HEK293T (cell line): ENCODE measurements at regions not wholly inside any gene's neighbourhood (a gene's known extent, or its start where the extent isn't known, plus 50 kb on each side); places are given as distances from the start of the nearest gene placed in this dataset.
A peak's percentile ranks its signal among the peaks of the same experiment; 100 is the strongest.

Experiments
- CTCF ChIA-PET: fragments of 350-600 bp; formaldehyde crosslinking; extraction: SDS; loops from one replicate; lab custom pipeline; 2021; ENCODE audit warnings: antibody characterized with exemption, inconsistent platforms; lab: Yijun Ruan, JAX
- POLR2A ChIA-PET: fragments of 350-600 bp; formaldehyde crosslinking; extraction: SDS; loops from one replicate; lab custom pipeline; 2020; ENCODE audit warnings: antibody characterized with exemption, inconsistent platforms; lab: Yijun Ruan, JAX
- DNase-seq: peaks from one replicate; pipeline ENCODE4 v3.0.0; 2012; ENCODE audit warnings: mixed read lengths; ENCODE audit errors: extremely low spot score
- ARNT ChIP-seq: fragments of 450-650 bp; IDR thresholded peaks from 2 replicates; pipeline ENCODE4 v1.6.1; 2017; ENCODE audit warnings: mild to moderate bottlenecking
- BHLHE40 ChIP-seq: fragments of 450-650 bp; IDR thresholded peaks from 2 replicates; pipeline ENCODE4 v1.6.1; 2016; ENCODE audit warnings: mild to moderate bottlenecking, moderate library complexity, borderline replicate concordance
- CTBP1 ChIP-seq: fragments of 450-650 bp; IDR thresholded peaks from 2 replicates; pipeline ENCODE4 v1.6.1; 2016; ENCODE audit warnings: borderline replicate concordance
- ELF4 ChIP-seq: fragments of 450-650 bp; IDR thresholded peaks from 2 replicates; pipeline ENCODE4 v1.6.1; 2017; ENCODE audit warnings: antibody characterized with exemption
- FOXA1 ChIP-seq: fragments of 450-650 bp; IDR thresholded peaks from 2 replicates; pipeline ENCODE4 v1.6.1; 2016; ENCODE audit warnings: mild to moderate bottlenecking
- FOXK2 ChIP-seq: fragments of 450-650 bp; IDR thresholded peaks from 2 replicates; pipeline ENCODE4 v1.6.1; 2016; ENCODE audit warnings: mild to moderate bottlenecking
- FOXM1 ChIP-seq: fragments of 450-650 bp; IDR thresholded peaks from 2 replicates; pipeline ENCODE4 v1.6.1; 2017; ENCODE audit warnings: mild to moderate bottlenecking, borderline replicate concordance
- HDGF ChIP-seq: fragments of 450-650 bp; IDR thresholded peaks from 2 replicates; pipeline ENCODE4 v1.6.1; 2017; ENCODE audit warnings: antibody characterized with exemption, borderline replicate concordance
- L3MBTL2 ChIP-seq: fragments of 450-650 bp; conservative IDR thresholded peaks from 2 replicates; pipeline ENCODE4 v1.6.1; 2016; ENCODE audit warnings: mild to moderate bottlenecking
- LEF1 ChIP-seq: fragments of 450-650 bp; IDR thresholded peaks from 2 replicates; pipeline ENCODE4 v1.6.1; 2017; ENCODE audit warnings: mild to moderate bottlenecking, borderline replicate concordance
- NFRKB ChIP-seq: fragments of 450-650 bp; IDR thresholded peaks from 2 replicates; pipeline ENCODE4 v1.6.1; 2016; ENCODE audit warnings: mild to moderate bottlenecking, moderate library complexity
- PKNOX1 ChIP-seq: fragments of 450-650 bp; IDR thresholded peaks from 2 replicates; pipeline ENCODE4 v1.6.1; 2016
- SP1 ChIP-seq: fragments of 450-650 bp; IDR thresholded peaks from 2 replicates; pipeline ENCODE4 v1.6.1; 2017
- SUZ12 ChIP-seq: fragments of 450-650 bp; IDR thresholded peaks from 2 replicates; pipeline ENCODE4 v1.6.1; 2016; ENCODE audit warnings: mild to moderate bottlenecking
- TARDBP ChIP-seq: fragments of 450-650 bp; IDR thresholded peaks from 2 replicates; pipeline ENCODE4 v1.6.1; 2016
- ZNF384 ChIP-seq: fragments of 450-650 bp; IDR thresholded peaks from 2 replicates; pipeline ENCODE4 v1.6.1; 2016

- ChIA-PET CTCF (interaction anchor here (0.7 kb wide), 1 partner anchor 22 kb away, joined by 3 read pairs; no protein-coding TSS in a partner anchor), POLR2A (no interaction called here)
- peak; percentile 29 for DNase-seq
- TF ChIP-seq SUZ12 (no peak), CTBP1 (peak; percentile 68; the same call in 1 of the 2 replicates), PKNOX1 (peak; percentile 74), TARDBP (no peak)
These were observed 925.7 kb downstream of the EPHA3 start for GRCh38 chr3:90032980-90033641.

DNA sequence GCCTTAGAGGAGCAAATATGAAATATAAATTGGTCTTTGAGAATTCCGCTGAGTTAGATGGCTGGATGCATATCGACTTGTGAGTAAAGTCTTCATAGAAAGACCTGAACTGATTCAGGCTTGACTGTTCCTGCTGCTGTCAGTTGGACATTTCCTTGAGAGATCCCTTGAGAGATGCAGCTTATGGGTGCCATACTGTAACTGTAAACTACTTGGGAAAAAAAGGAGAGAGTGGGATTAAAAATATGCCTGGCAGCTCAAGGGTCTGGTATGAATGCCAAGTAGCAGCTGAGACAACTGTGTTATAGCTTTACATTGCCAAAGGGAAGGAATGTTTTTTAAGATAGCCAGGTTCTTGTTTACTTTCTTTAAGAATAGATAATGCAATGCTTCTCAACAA is 926.6 kb downstream of the EPHA3 start:
- no peak for DNase-seq
- POLR2A ChIA-PET, result no interaction called here
- CTCF ChIA-PET, result interaction anchor here (0.7 kb wide), 1 partner anchor 23 kb away, joined by 3 read pairs; no protein-coding TSS in a partner anchor
- TF ChIP-seq SP1 (no peak), FOXK2 (no peak), FOXM1 (no peak), BHLHE40 (no peak), LEF1 (no peak), HDGF (no peak)

DNA sequence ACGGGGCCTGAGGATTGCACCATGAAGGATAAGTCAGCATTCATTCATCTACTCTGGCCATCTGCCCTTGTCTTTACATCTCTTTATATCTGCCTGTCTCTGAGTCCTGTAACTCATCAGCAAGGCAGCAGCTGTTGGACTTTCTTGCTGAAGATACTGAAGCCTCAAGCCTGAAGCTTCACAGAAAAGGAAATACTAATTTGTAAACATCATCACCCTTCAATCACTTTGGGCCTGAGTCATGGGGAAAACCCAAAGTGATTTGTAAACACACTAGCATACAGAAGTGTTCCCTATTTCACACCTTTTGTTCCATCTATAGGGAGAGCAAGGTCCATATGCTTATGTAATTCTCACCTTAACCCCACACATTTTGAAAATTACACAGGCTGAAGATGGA is 928.2 kb downstream of the EPHA3 start:
- no peak for DNase-seq
- POLR2A ChIA-PET, result no interaction called here
- no peak for TF ChIP-seq LEF1
- TF ChIP-seq ELF4, result no peak
- TF ChIP-seq HDGF, result no peak
- TF ChIP-seq ZNF384, result no peak
- no peak for TF ChIP-seq PKNOX1
- TF ChIP-seq CTBP1, result no peak
- TF ChIP-seq FOXA1, result no peak
- TF ChIP-seq FOXM1, result no peak
- no peak for TF ChIP-seq ARNT
- no peak for TF ChIP-seq FOXK2
- TF ChIP-seq SP1, result no peak
- TF ChIP-seq L3MBTL2, result no peak
- CTCF ChIA-PET, result no interaction called here

DNA sequence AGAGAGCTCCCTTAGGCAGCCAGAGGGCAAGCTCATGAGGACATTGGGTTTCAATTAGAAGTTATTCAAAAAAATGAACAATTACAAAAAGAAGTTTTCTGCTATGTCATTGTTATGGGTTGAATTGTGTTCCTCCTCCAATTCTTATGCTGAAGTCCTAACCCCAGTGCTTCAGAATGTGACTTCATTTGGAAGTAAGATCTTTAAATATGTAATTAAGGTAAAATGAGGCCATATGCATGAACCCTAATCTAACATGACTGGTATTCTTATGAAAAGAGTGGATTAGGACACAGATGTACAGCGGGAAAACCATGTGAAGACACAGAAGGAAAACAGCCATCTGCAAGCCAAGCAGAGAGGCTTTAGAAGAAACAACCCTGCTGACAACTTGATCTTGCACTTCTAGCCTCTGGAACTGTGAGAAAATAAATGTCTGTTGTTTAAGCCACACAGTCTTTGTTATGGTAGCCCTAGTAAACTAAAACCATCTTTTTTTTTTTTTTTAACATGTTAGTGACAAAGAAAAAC is 929.6 kb downstream of the EPHA3 start:
- no peak for DNase-seq
- CTCF ChIA-PET, result no interaction called here
- no peak for TF ChIP-seq TARDBP
- TF ChIP-seq FOXM1, result no peak
- TF ChIP-seq BHLHE40, result no peak
- no peak for TF ChIP-seq CTBP1
- no peak for TF ChIP-seq SUZ12
- TF ChIP-seq ARNT, result no peak
- TF ChIP-seq ZNF384, result no peak
- TF ChIP-seq ELF4, result no peak
- no peak for TF ChIP-seq NFRKB
- TF ChIP-seq FOXA1, result no peak
- POLR2A ChIA-PET, result no interaction called here

- TF ChIP-seq L3MBTL2 (no peak), PKNOX1 (no peak), NFRKB (no peak), TARDBP (no peak), SUZ12 (no peak), FOXK2 (no peak), ZNF384 (no peak), FOXM1 (no peak), FOXA1 (no peak), HDGF (no peak), ARNT (no peak), CTBP1 (no peak)
- CTCF ChIA-PET, result no interaction called here
- DNase-seq, result no peak
- POLR2A ChIA-PET, result no interaction called here
These were observed 932.6 kb downstream of the EPHA3 start for GRCh38 chr3:90039994-90040393.

- TF ChIP-seq FOXM1, result no peak
- TF ChIP-seq SP1, result no peak
- TF ChIP-seq PKNOX1, result peak; percentile 52
- TF ChIP-seq HDGF, result no peak
These were observed 933.1 kb downstream of the EPHA3 start for GRCh38 chr3:90040554-90040953.

More at GRCh38 chr3:90040554-90040953, 933.1 kb downstream of the EPHA3 start:
- DNase-seq, result no peak
- ChIA-PET CTCF (no interaction called here), POLR2A (no interaction called here)
